GM18909 (cell line): ENCODE measurements at regions not wholly inside any gene's neighbourhood (a gene's known extent, or its start where the extent isn't known, plus 50 kb on each side); places are given as distances from the start of the nearest gene placed in this dataset.
"Not testable (repeated sequence)": the region's sequence is repeated elsewhere in the genome, so short reads cannot be mapped to it uniquely, and the experiment has no call there.

Experiments used
- ATAC-seq: cut with Tn5 transposase; IDR thresholded peaks from one replicate; pipeline ENCODE4 v1.9.1; 2021; ENCODE audit warnings: mild to moderate bottlenecking; ENCODE audit not compliant: unreplicated experiment, poor library complexity

GRCh38 chr13:90299238-90299637 is 1048.2 kb upstream of the MIR17HG start:
- ATAC-seq = no peak

- ATAC-seq = no peak
These were observed 1047.5 kb upstream of the MIR17HG start for GRCh38 chr13:90300015-90300414.

- ATAC-seq = no peak
These were observed 1045.4 kb upstream of the MIR17HG start for GRCh38 chr13:90302107-90302506.

GRCh38 chr13:90305796-90306195 is 1041.7 kb upstream of the MIR17HG start:
- no peak for ATAC-seq

GRCh38 chr13:90307136-90307535 is 1040.4 kb upstream of the MIR17HG start:
- no peak for ATAC-seq

- ATAC-seq = no peak
These were observed 1039.2 kb upstream of the MIR17HG start for GRCh38 chr13:90308249-90308648.

- ATAC-seq = no peak
These were observed 1035.6 kb upstream of the MIR17HG start for GRCh38 chr13:90311929-90312328.

- no peak for ATAC-seq
These were observed 1032.4 kb upstream of the MIR17HG start for GRCh38 chr13:90315061-90315460.

- ATAC-seq = no peak
These were observed 1026.8 kb upstream of the MIR17HG start for GRCh38 chr13:90320664-90321063.

- ATAC-seq = no peak
These were observed 1026.1 kb upstream of the MIR17HG start for GRCh38 chr13:90321281-90321931.

GRCh38 chr13:90329641-90330040 is 1017.8 kb upstream of the MIR17HG start:
- no peak for ATAC-seq

GRCh38 chr13:90331974-90332373 is 1015.5 kb upstream of the MIR17HG start:
- ATAC-seq = no peak

GRCh38 chr13:90336507-90336906 is 1011.0 kb upstream of the MIR17HG start:
- ATAC-seq = no peak

- ATAC-seq = not testable (repeated sequence)
These were observed 1006.1 kb upstream of the MIR17HG start for GRCh38 chr13:90341348-90341747.

- not testable (repeated sequence) for ATAC-seq
These were observed 998.9 kb upstream of the MIR17HG start for GRCh38 chr13:90348477-90349136.

GRCh38 chr13:90352763-90353162 is 994.7 kb upstream of the MIR17HG start:
- no peak for ATAC-seq

GRCh38 chr13:90355162-90355751 is 992.2 kb upstream of the MIR17HG start:
- ATAC-seq = no peak

GRCh38 chr13:90360785-90361184 is 986.7 kb upstream of the MIR17HG start:
- ATAC-seq = no peak

GRCh38 chr13:90362707-90363106 is 984.8 kb upstream of the MIR17HG start:
- no peak for ATAC-seq

GRCh38 chr13:90365130-90365529 is 982.4 kb upstream of the MIR17HG start:
- ATAC-seq = no peak

GRCh38 chr13:90374168-90374567 is 973.3 kb upstream of the MIR17HG start:
- ATAC-seq = no peak

GRCh38 chr13:90375851-90376250 is 971.6 kb upstream of the MIR17HG start:
- ATAC-seq = no peak
